ENCODE measurements at regions not wholly inside any gene's neighbourhood (a gene's known extent, or its start where the extent isn't known, plus 50 kb on each side); places are given as distances from the start of the nearest gene placed in this dataset.

DNA sequence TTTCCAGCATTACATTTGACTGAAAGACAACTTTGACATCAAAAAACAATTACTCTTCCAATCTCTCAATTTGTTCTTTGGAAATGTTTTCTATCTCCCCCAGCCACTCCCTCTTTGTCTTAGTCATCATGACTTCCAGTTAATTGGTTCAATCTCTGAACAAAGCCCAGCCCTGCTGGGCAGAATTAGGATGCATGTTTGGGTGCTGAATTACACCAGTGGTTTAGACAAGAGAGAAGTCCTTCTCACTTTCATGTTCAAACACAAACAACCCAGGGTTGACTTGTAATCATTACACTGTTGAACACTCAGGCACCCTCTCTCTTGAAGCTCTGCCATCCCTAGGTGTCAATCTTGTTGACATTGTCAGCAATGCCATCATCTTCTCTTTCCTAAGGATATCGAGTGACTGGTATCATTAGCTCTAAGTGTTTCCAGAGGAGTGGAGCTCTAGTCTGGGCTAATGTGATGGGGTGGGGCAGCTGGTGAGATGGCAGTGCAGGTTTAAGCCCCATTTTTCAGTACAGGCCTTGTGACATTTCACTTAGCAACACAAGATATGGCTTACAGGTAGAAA lies 90.8 kb upstream of the MEIS1 start (continued):
- no peak for TF ChIP-seq FOXM1 (IDR thresholded peaks at IDR 0.05; ENCODE audit: low read depth)

DNA sequence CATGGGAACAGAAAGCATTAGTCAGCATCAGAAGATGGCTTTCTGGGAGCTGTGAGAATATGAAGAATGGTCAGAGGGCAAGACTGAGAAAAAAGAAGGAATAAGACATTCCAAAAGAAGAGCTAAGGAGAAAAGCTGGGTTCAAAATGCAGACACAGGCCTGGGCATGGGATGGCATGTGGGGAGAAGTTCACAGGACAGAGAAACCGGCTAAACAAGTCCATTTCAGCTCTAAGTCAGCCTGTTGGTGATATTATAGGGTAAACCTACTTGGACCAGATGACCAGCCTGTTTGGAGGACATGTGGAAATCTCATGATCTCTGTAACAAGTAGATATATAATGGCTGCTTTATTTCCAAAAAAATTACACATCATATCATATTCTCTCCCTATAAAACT lies 91.7 kb upstream of the MEIS1 start:
- H3K4me1 ChIP-seq (ENCODE audit: control insufficient read depth in 1 of 2, insufficient read depth in 2 of 2, low read depth in 1 of 2, low read length in 1 of 2), result no peaks in the 10 kb centered on the region
- no peaks in the 10 kb centered on the region for H3K27me3 ChIP-seq (ENCODE audit: insufficient read depth)
- H3K9me2 ChIP-seq, result no peaks in the 10 kb centered on the region
- no peak overlapping the region for H3K4me3 ChIP-seq (ENCODE audit: low read depth in 2 of 2, low read length in 1 of 2)
- ChIA-PET POLR2A (no interaction called here), CTCF (no interaction called here)
- H3K27ac ChIP-seq (ENCODE audit: low read depth in 2 of 2, low read length in 1 of 2), result no peak overlapping the region
- 8% methylated on average over 1 of the region's 1 CpG for WGBS (ENCODE audit: low lambda C conversion rate)
- H2AFZ ChIP-seq (ENCODE audit: low read depth), result no peak overlapping the region
- H3K9me3 ChIP-seq, result no peaks in the 10 kb centered on the region
- TF ChIP-seq, protein P1, sequence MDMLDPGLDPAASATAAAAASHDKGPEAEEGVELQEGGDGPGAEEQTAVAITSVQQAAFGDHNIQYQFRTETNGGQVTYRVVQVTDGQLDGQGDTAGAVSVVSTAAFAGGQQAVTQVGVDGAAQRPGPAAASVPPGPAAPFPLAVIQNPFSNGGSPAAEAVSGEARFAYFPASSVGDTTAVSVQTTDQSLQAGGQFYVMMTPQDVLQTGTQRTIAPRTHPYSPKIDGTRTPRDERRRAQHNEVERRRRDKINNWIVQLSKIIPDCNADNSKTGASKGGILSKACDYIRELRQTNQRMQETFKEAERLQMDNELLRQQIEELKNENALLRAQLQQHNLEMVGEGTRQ (IDR thresholded peaks at IDR 0.05; ENCODE audit: borderline replicate concordance, low read depth, low read length), result no peak
- no peaks in the 10 kb centered on the region for H3F3A ChIP-seq (replicated peaks; ENCODE audit: insufficient read depth)
- H4K20me1 ChIP-seq (ENCODE audit: insufficient read depth), result no peaks in the 10 kb centered on the region
- H3K4me2 ChIP-seq, result no peak overlapping the region
- H3K79me2 ChIP-seq (ENCODE audit: insufficient read depth), result no peaks in the 10 kb centered on the region
- no peaks in the 10 kb centered on the region for H3K36me3 ChIP-seq (replicated peaks in 1 of 2; ENCODE audit: control insufficient read depth in 1 of 2, insufficient read depth in 2 of 2, low read length in 1 of 2)
- no peak for DNase-seq
- no peak overlapping the region for H3K9ac ChIP-seq

DNA sequence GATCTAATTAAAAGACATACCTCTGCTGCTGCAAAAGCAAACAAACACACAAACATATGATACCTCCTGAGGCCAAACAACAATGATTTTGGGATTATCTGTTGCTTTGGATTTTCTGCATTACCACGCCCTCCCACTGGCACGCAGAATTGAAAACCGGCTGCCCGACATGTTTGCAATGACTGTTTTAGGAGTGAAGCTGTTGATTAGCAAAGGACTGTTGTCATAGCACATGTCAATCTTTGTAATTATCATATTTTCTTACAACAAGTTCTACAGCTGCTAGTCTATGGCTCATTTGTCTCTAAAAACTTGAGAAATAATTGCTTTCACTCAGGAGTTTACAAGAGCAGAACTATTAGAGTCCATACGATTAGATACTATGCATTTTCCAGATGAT lies 94.4 kb upstream of the MEIS1 start:
- H3K36me3 ChIP-seq (replicated peaks in 1 of 2; ENCODE audit: control insufficient read depth in 1 of 2, insufficient read depth in 2 of 2, low read length in 1 of 2), result no peaks in the 10 kb centered on the region
- no peaks in the 10 kb centered on the region for H3K27me3 ChIP-seq (ENCODE audit: insufficient read depth)
- ChIA-PET CTCF (no interaction called here), POLR2A (no interaction called here)
- H3K4me3 ChIP-seq (ENCODE audit: low read depth in 2 of 2, low read length in 1 of 2), result no peak overlapping the region
- no peaks in the 10 kb centered on the region for H3K9me2 ChIP-seq
- no peak overlapping the region for H3K27ac ChIP-seq (ENCODE audit: low read depth in 2 of 2, low read length in 1 of 2)
- H3K4me2 ChIP-seq, result no peak overlapping the region
- no peaks in the 10 kb centered on the region for H3K9me3 ChIP-seq
- H3F3A ChIP-seq (replicated peaks; ENCODE audit: insufficient read depth), result no peaks in the 10 kb centered on the region
- no peak overlapping the region for H2AFZ ChIP-seq (ENCODE audit: low read depth)
- no peaks in the 10 kb centered on the region for H4K20me1 ChIP-seq (ENCODE audit: insufficient read depth)
- no peak overlapping the region for H3K9ac ChIP-seq
- WGBS (ENCODE audit: low lambda C conversion rate), result 46% methylated on average over 5 of the region's 5 CpGs
- no peak for DNase-seq
- TF ChIP-seq RXRA (IDR thresholded peaks at IDR 0.05; ENCODE audit: borderline replicate concordance, low read depth) (no peak), SIN3A (IDR thresholded peaks at IDR 0.05; ENCODE audit: borderline replicate concordance, low read depth, low read length) (no peak), NRF1 (IDR thresholded peaks at IDR 0.05; ENCODE audit: low read depth, low read length) (no peak), ELF1 (IDR thresholded peaks at IDR 0.05) (no peak), FOXM1 (IDR thresholded peaks at IDR 0.05; ENCODE audit: low read depth) (no peak), NFIC (IDR thresholded peaks at IDR 0.05; ENCODE audit: borderline replicate concordance) (no peak), CHD2 (IDR thresholded peaks at IDR 0.05; ENCODE audit: low read length, partially characterized antibody) (no peak), MEF2A (IDR thresholded peaks at IDR 0.05; ENCODE audit: borderline replicate concordance, low read depth) (no peak)
- TF ChIP-seq, protein P2, sequence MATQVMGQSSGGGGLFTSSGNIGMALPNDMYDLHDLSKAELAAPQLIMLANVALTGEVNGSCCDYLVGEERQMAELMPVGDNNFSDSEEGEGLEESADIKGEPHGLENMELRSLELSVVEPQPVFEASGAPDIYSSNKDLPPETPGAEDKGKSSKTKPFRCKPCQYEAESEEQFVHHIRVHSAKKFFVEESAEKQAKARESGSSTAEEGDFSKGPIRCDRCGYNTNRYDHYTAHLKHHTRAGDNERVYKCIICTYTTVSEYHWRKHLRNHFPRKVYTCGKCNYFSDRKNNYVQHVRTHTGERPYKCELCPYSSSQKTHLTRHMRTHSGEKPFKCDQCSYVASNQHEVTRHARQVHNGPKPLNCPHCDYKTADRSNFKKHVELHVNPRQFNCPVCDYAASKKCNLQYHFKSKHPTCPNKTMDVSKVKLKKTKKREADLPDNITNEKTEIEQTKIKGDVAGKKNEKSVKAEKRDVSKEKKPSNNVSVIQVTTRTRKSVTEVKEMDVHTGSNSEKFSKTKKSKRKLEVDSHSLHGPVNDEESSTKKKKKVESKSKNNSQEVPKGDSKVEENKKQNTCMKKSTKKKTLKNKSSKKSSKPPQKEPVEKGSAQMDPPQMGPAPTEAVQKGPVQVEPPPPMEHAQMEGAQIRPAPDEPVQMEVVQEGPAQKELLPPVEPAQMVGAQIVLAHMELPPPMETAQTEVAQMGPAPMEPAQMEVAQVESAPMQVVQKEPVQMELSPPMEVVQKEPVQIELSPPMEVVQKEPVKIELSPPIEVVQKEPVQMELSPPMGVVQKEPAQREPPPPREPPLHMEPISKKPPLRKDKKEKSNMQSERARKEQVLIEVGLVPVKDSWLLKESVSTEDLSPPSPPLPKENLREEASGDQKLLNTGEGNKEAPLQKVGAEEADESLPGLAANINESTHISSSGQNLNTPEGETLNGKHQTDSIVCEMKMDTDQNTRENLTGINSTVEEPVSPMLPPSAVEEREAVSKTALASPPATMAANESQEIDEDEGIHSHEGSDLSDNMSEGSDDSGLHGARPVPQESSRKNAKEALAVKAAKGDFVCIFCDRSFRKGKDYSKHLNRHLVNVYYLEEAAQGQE (IDR thresholded peaks at IDR 0.05; ENCODE audit: low read depth, low read length), result no peak
- TF ChIP-seq, protein P1 (IDR thresholded peaks at IDR 0.05; ENCODE audit: borderline replicate concordance, low read depth, low read length), result no peak
- H3K4me1 ChIP-seq (ENCODE audit: control insufficient read depth in 1 of 2, insufficient read depth in 2 of 2, low read depth in 1 of 2, low read length in 1 of 2), result no peaks in the 10 kb centered on the region
- no peaks in the 10 kb centered on the region for H3K79me2 ChIP-seq (ENCODE audit: insufficient read depth)
